ENCODE measurements at regions not wholly inside any gene's neighbourhood (a gene's known extent, or its start where the extent isn't known, plus 50 kb on each side); places are given as distances from the start of the nearest gene placed in this dataset.

DNA sequence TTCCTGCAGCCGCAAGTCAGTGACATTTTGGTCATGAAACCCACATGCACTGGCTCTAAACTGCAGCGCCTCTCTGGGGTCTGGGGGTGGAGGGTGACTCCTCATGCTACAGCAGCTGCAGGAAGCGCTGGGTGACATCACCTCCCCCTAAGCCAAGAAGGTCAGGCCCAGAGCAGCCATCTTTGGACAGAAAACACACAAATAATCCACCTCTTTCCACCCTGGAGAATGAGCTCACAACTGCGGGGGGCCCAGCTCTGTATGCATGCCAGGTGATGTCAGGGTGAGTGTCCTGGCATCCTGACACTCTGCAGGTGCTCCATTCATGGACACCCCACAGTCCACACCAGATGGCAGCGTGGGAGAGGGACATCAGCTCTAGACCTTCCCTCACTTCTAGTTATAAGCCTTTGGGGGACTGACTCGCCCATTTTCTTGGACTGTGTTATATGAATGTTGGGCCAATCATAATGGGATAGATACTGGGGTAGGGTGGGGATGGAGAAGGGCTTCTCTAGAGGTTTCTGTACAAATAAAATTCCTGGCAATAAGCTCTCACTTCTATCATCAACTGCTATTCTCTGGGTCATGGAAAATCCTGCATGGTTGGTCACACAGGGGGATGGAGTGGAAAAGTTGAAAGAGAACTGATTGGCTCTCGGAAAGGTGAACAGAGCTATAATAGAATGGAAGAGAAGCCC, 70.7 kb upstream of the THBS1 start:
- no peak overlapping the region for H4K8ac ChIP-seq (ENCODE audit: extremely low read depth, insufficient read depth, low read length)
- H3K9ac ChIP-seq (replicated peaks in 1 of 4; ENCODE audit: extremely low read depth in 1 of 4, low read depth in 3 of 4, low read length in 3 of 4): no peak overlapping the region
- H3K36me3 ChIP-seq (ENCODE audit: control insufficient read depth in 2 of 4, insufficient read depth in 4 of 4, low read length in 3 of 4): no peaks in the 10 kb centered on the region
- H4K91ac ChIP-seq (replicated peaks; ENCODE audit: insufficient read length, low read length): no peak overlapping the region
- no peak overlapping the region for H2BK20ac ChIP-seq (ENCODE audit: low read length)
- H4K20me1 ChIP-seq (replicated peaks in 1 of 2; ENCODE audit: control insufficient read depth in 1 of 2, insufficient read depth in 2 of 2, low read length in 2 of 2): no peaks in the 10 kb centered on the region
- H2BK120ac ChIP-seq (replicated peaks; ENCODE audit: low read depth, low read length): no peak overlapping the region
- no peak overlapping the region for H2BK15ac ChIP-seq (ENCODE audit: low read length)
- DNase-seq (ENCODE audit: low read depth in 1 of 2, low spot score in 2 of 2) (no peak), FAIRE-seq (no peak)
- no peaks in the 10 kb centered on the region for H3K9me3 ChIP-seq (ENCODE audit: insufficient read depth in 2 of 2, low read depth in 1 of 2, low read length in 1 of 2)
- no peak overlapping the region for H3K4ac ChIP-seq (replicated peaks; ENCODE audit: insufficient read length, low read depth, low read length)
- no peak overlapping the region for H3K18ac ChIP-seq (ENCODE audit: extremely low read depth, low read length)
- no peaks in the 10 kb centered on the region for H3K79me2 ChIP-seq (ENCODE audit: control insufficient read depth in 1 of 2, insufficient read depth in 2 of 2, low read length in 2 of 2)
- H3K4me1 ChIP-seq (replicated peaks in 1 of 4; ENCODE audit: control insufficient read depth in 3 of 4, insufficient read depth in 4 of 4, low read length in 3 of 4): no peaks in the 10 kb centered on the region
- no peak overlapping the region for H4K5ac ChIP-seq (ENCODE audit: insufficient read length, low read depth, low read length)
- no peak overlapping the region for H3K56ac ChIP-seq (replicated peaks; ENCODE audit: insufficient read length, low read depth, low read length)
- no peak overlapping the region for H3K27ac ChIP-seq (ENCODE audit: low read depth, low read length)
- H3K23me2 ChIP-seq (ENCODE audit: low read depth, low read length): peaks cover 2% of the 10 kb centered on the region; the same call in 1 of the 2 replicates
- no peak overlapping the region for H3K14ac ChIP-seq (ENCODE audit: insufficient read length)
- no peak overlapping the region for H3K4me2 ChIP-seq (ENCODE audit: insufficient read depth in 1 of 2, low read depth in 2 of 2, low read length in 2 of 2)
- H3K4me3 ChIP-seq (ENCODE audit: extremely low read depth in 1 of 4, insufficient read depth in 2 of 4, low read depth in 3 of 4, low read length in 4 of 4): no peak overlapping the region
- H2AFZ ChIP-seq (ENCODE audit: low read length): no peak overlapping the region
- H3K27me3 ChIP-seq (replicated peaks in 1 of 4; ENCODE audit: control insufficient read depth in 3 of 4, extremely low read depth in 1 of 4, insufficient read depth in 3 of 4, low read length in 3 of 4): no peaks in the 10 kb centered on the region
- 84% methylated on average over 7 of the region's 7 CpGs; no CpG with 5 or more reads in 1 of the 2 experiments for WGBS, 2 experiments (ENCODE audit: extremely low coverage in 1 of 2, insufficient coverage in 1 of 2, insufficient read length in 1 of 2, insufficient replicate concordance in 2 of 2, low coverage in 1 of 2, low lambda C conversion rate in 2 of 2, missing lambda C conversion rate in 1 of 2)
- no peak overlapping the region for H2BK12ac ChIP-seq (ENCODE audit: low read depth, low read length)
- H3K23ac ChIP-seq (ENCODE audit: insufficient read length): no peak overlapping the region
- no peak overlapping the region for H2BK5ac ChIP-seq (ENCODE audit: low read depth, low read length)
- ChIA-PET POLR2A (ENCODE audit: partially characterized antibody) (interaction anchor here (1.4 kb wide), 1 partner anchor 71 kb away, joined by 5 read pairs; the partner anchor contains the start of gene THBS1), CTCF (ENCODE audit: partially characterized antibody) (interaction anchor here (0.5 to 1.1 kb wide), 3 partner anchors 70 to 338 kb away, joined by 3 read pairs; no protein-coding TSS in a partner anchor)
- H3K79me1 ChIP-seq (ENCODE audit: low read depth, low read length): no peaks in the 10 kb centered on the region
- TF ChIP-seq HDAC6 (IDR thresholded peaks at IDR 0.05; ENCODE audit: low read depth, low read length) (no peak), POLR2AphosphoS5 (IDR thresholded peaks at IDR 0.05; ENCODE audit: low read depth, low read length) (no peak), RNF2 (IDR thresholded peaks at IDR 0.05; ENCODE audit: borderline replicate concordance, low read depth, low read length, missing control alignments, poor library complexity, severe bottlenecking) (no peak), TEAD4 (IDR thresholded peaks at IDR 0.05; ENCODE audit: low read depth, low read length) (no peak), PHF8 (conservative IDR thresholded peaks at IDR 0.05; ENCODE audit: low read depth, low read length) (no peak), SIN3A (conservative IDR thresholded peaks at IDR 0.05 in 1 of 2, IDR thresholded peaks at IDR 0.05 in 1 of 2; ENCODE audit: low read depth in 1 of 2, low read length in 2 of 2) (no peak), RBBP5 (IDR thresholded peaks at IDR 0.05; ENCODE audit: borderline replicate concordance, low read depth, low read length) (no peak), GABPA (IDR thresholded peaks at IDR 0.05; ENCODE audit: borderline replicate concordance, insufficient read depth, low read length) (no peak)
- no peak overlapping the region for H2AK5ac ChIP-seq (ENCODE audit: low read depth, low read length)
